Kidney glomerular epithelial cell (primary cell): ENCODE measurements at regions not wholly inside any gene's neighbourhood (a gene's known extent, or its start where the extent isn't known, plus 50 kb on each side); places are given as distances from the start of the nearest gene placed in this dataset.
"Not testable (repeated sequence)": the region's sequence is repeated elsewhere in the genome, so short reads cannot be mapped to it uniquely, and the experiment has no call there.

ENCODE experiments used
- DNase-seq: peaks from one replicate; lab custom pipeline; 2025; lab: John Stamatoyannopoulos, UW

GRCh38 chr1:55823541-55824250 is 608.5 kb upstream of the USP24 start:
- DNase-seq, result no peak

GRCh38 chr1:55822891-55823290 is 607.7 kb upstream of the USP24 start:
- no peak for DNase-seq

DNA sequence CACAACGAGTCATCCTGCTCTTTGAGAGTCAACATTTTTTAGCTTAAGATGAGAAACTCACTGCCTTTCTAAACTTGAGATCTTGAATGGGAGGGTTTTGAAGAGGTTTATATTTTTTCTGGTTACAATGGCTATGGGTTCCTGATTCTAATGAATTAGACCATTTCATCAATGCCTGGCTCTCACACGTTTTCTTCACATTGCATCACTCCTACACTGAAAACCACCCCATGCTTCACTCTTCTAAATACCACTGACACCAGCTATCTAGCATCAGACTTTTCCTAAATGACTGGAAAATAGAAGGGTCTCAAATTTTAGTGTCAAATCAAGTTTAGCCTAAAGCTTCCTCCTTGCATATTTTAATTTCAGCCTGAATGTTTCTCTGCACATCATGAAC is 606.1 kb upstream of the USP24 start:
- DNase-seq, result no peak

GRCh38 chr1:55820501-55820900 is 605.3 kb upstream of the USP24 start:
- DNase-seq, result no peak

DNA sequence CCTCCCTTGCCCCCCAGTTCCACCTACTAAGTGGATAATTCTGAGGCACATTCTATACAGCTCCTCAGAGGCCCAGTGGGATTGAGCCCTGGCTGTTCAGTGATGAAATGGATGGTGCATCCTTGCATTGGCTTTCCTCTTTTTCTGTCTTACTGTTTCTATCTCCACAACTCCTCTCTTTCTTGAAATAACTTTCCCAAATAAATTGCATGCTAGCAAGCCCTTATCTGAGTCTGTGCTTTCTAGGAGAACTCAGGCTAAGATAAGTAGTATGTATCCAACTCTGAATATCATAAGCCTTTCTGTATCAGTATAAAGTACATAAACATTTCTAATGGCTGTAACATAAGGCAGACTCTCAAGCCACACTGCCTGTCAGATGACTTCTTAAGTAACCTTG is 603.8 kb upstream of the USP24 start:
- no peak for DNase-seq

GRCh38 chr1:55816456-55817426 is 601.6 kb upstream of the USP24 start:
- DNase-seq, result no peak

GRCh38 chr1:55815745-55816455 is 600.7 kb upstream of the USP24 start:
- no peak for DNase-seq

DNA sequence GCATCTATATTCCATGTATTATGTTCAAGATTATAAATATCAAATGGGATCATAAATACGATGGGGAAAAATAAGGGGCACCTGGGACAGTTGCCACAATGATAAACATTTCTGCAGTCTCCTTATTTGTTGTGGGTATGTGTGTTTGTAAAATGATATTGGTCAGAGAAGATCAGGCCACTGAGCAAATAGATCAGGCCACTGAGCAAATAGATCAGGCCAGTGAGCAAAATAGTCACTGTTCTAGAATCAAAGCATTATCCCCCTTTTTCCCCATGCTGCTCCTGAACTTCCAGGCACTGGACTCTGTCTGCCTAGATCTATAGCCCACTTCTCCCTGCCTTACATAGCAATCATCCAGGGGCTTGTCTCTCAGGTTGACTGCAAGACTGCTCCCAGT is 599.8 kb upstream of the USP24 start:
- no peak for DNase-seq

- no peak for DNase-seq
Observed at GRCh38 chr1:55813618-55814017, 598.5 kb upstream of the USP24 start.

DNA sequence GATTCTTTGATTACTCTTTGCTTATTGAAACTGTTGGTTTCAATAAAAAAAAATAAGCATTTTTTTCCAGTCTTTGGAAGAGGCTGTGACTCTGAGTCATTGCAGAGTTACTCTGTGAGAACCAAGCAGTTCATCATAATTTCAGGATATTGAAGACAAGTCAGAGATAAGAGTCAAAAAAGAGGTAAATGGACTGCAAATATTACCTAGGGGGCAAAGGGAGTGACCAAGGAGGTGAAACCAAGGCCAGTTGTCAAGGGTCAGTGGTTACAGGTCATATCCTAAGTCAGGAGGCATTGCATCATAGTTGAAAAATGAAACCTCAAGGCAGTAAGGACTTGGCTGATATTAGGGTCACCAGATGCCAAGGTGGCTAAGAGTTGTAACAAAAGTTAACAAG is 597.1 kb upstream of the USP24 start:
- DNase-seq, result no peak

- no peak for DNase-seq
Observed at GRCh38 chr1:55808263-55808662, 593.1 kb upstream of the USP24 start.

DNA sequence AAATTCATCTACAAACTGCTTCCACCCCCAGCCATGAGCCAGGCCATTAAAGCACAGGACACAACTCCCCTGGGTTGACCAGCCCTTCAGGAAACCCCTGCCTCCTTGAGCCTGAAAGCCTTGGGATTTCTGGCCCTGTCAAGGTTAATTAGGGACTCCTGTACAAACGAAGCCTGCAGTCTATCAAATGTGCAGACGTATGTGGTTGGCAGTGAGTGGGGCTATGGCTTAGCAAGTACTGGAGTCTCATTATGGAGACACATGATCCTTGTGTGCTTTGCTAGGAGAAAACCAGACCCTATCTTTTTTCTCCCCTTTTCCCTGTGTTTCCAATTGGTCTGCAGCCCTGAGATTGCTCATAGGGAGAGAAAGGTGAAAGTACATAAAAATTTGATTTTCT is 588.3 kb upstream of the USP24 start:
- no peak for DNase-seq

GRCh38 chr1:55801481-55801880 is 586.3 kb upstream of the USP24 start:
- DNase-seq, result no peak

GRCh38 chr1:55800503-55800902 is 585.3 kb upstream of the USP24 start:
- DNase-seq, result no peak

DNA sequence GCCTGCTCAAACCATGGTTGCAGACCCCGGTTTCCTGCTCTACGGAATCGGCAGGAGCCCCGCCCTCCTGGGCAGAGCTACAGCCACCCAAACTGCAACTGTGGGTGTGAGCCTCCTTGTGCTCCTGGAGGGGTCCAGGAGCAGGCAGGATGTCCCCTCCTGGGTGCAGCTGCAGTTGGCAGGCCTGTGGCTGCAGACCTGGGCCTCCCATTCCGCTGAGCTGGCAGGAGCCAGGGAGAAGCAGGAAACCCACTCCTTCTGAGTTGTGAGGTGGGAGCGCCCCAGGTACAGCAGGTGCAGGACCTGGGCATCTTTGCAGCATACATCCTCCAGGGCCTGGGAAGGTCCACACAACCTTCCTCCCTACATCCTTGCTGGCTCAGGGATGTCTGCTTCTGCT is 578.7 kb upstream of the USP24 start:
- DNase-seq, result no peak

GRCh38 chr1:55792870-55793269 is 577.7 kb upstream of the USP24 start:
- no peak for DNase-seq

DNA sequence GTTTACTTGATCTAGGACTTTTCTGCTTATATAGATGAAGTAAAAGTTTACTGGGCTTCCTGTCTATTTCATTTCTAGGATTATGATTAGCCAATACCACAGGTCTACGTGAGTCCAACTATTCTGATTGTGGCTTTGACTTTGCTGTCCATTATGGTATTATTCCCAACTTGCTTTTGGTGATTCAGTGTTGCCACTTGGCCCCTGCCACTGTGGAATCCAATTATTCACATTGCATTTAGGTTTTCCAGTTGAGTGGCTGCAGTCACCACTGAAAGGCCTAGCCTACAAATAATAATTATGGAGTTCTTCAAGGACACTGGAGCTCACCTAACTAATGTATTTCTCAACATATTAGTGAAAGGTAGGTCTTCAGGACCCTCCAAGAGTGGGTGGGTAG is 574.3 kb upstream of the USP24 start:
- DNase-seq, result no peak

- DNase-seq, result no peak
Observed at GRCh38 chr1:55786396-55786795, 571.2 kb upstream of the USP24 start.

- DNase-seq, result not testable (repeated sequence)
Observed at GRCh38 chr1:55784941-55785450, 569.8 kb upstream of the USP24 start.

DNA sequence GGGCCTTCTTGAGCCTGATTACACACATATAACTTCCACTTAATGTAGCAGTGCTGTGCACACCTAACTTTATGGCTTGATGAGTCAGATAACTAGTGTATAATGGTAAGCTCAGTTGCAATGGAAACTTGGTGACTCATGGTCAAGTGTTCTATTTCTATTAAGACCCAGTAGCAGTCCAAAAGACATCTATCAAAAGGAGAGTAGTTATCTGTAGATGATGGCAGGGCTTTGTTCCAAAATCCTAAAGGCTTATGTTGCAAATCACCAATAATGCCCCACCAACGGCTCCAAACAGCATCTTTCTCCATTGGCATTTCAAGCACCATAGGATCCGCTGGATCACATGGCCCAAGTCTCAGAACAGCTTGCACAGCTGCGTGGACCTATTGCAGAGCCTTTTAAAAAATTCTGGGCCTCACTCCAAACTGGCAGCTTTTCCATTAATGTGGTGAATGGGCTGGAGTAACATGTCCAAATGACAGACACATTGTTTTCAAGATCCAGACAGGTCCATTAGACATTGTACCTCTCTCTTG is 566.8 kb upstream of the USP24 start:
- peak; percentile 49 for DNase-seq

DNA sequence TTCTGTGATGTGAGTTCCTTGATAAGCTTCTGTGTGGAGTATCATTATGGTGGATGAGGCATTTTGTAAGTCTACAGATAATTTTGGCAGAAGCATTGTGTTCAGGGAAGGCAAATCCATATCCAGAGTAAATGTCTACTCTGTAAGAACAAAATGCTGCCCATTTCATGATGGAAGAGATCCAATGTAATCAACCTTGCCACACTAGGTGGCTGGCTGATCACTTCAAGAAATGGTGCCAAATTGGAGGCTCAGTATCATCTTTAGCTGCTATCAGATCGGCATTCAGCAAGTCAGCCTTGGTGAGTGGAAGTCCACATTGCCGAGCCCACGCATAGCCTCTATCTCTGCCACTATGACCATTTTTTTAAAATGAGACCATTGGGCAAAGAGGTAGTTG is 565.8 kb upstream of the USP24 start:
- DNase-seq, result no peak

- DNase-seq, result no peak
Observed at GRCh38 chr1:55777545-55777944, 562.4 kb upstream of the USP24 start.
